Smooth muscle cell (in vitro differentiated cells): ENCODE measurements at regions not wholly inside any gene's neighbourhood (a gene's known extent, or its start where the extent isn't known, plus 50 kb on each side); places are given as distances from the start of the nearest gene placed in this dataset.
A peak's percentile ranks its signal among the peaks of the same experiment; 100 is the strongest.

ENCODE experiments used
- DNase-seq: peaks from one replicate; lab custom pipeline; 2025; ENCODE audit not compliant: unreplicated experiment; lab: John Stamatoyannopoulos, UW
- H2AFZ ChIP-seq: fragments of 200-600 bp; sonication (generic); 2 replicates; pipeline ENCODE4 v1.6.0; 2016; ENCODE audit warnings: antibody characterized with exemption, low read depth, mild to moderate bottlenecking
- H3F3A ChIP-seq: fragments of 200-600 bp; sonication (generic); 2 replicates; pipeline ENCODE4 v1.6.0; 2017; ENCODE audit warnings: antibody characterized with exemption, low read depth
- H3K27ac ChIP-seq: fragments of 200-600 bp; sonication (generic); 2 replicates; pipeline ENCODE4 v1.5.1; 2016; ENCODE audit warnings: low read depth, mild to moderate bottlenecking
- H3K27me3 ChIP-seq: fragments of 200-600 bp; sonication (generic); 2 replicates; pipeline ENCODE4 v1.6.1; 2016; ENCODE audit warnings: low read depth, mild to moderate bottlenecking
- H3K36me3 ChIP-seq: fragments of 200-600 bp; sonication (generic); 2 replicates; pipeline ENCODE4 v1.5.1; 2016; ENCODE audit warnings: low read depth
- H3K4me1 ChIP-seq: fragments of 200-600 bp; sonication (generic); 2 replicates; pipeline ENCODE4 v1.5.1; 2016; ENCODE audit warnings: low read depth
- H3K4me2 ChIP-seq: fragments of 200-600 bp; sonication (generic); 2 replicates; pipeline ENCODE4 v1.6.0; 2016; ENCODE audit warnings: mild to moderate bottlenecking
- H3K4me3 ChIP-seq: fragments of 200-600 bp; sonication (generic); 2 replicates; pipeline ENCODE4 v1.5.1; 2016; ENCODE audit warnings: mild to moderate bottlenecking
- H3K79me2 ChIP-seq: fragments of 200-600 bp; sonication (generic); 2 replicates; pipeline ENCODE4 v1.6.0; 2016; ENCODE audit warnings: low read depth, mild to moderate bottlenecking
- H3K9ac ChIP-seq: fragments of 200-600 bp; sonication (generic); 2 replicates; pipeline ENCODE4 v1.6.0; 2016; ENCODE audit warnings: low read depth
- H3K9me3 ChIP-seq: fragments of 200-600 bp; sonication (generic); replicated peaks from 2 replicates; pipeline ENCODE4 v1.5.1; 2016; ENCODE audit warnings: low read depth
- H4K20me1 ChIP-seq: fragments of 200-600 bp; sonication (generic); 2 replicates; pipeline ENCODE4 v1.6.0; 2016; ENCODE audit warnings: low read depth
- CTCF ChIP-seq: fragments of 200-600 bp; sonication (generic); IDR thresholded peaks from 2 replicates; pipeline ENCODE4 v1.5.1; 2017; ENCODE audit warnings: borderline replicate concordance, mild to moderate bottlenecking, antibody characterized with exemption; ENCODE audit not compliant: insufficient read depth, poor library complexity, severe bottlenecking
- WGBS: methylation state at CpG from one replicate; pipeline ENCODE4 v1.1.7; 2016; ENCODE audit warnings: low lambda C conversion rate; 5-methylcytosine and 5-hydroxymethylcytosine counted together

GRCh38 chr12:91810531-91811451, 334.9 kb downstream of the BTG1 start:
- Histone ChIP-seq H3K4me2 (no peak overlapping the region), H3K36me3 (no peaks in the 10 kb centered on the region), H2AFZ (no peak overlapping the region), H3K27me3 (no peaks in the 10 kb centered on the region), H3K4me1 (no peaks in the 10 kb centered on the region), H3K79me2 (no peaks in the 10 kb centered on the region), H4K20me1 (no peaks in the 10 kb centered on the region), H3F3A (no peaks in the 10 kb centered on the region), H3K27ac (no peak overlapping the region), H3K9me3 (no peaks in the 10 kb centered on the region), H3K4me3 (no peak overlapping the region), H3K9ac (no peak overlapping the region)
- no peak for DNase-seq
- no peak for TF ChIP-seq CTCF
- WGBS, result 91% methylated on average over 3 of the region's 3 CpGs

GRCh38 chr12:91810077-91810476, 335.6 kb downstream of the BTG1 start:
- Histone ChIP-seq H3K27ac (no peak overlapping the region), H3K4me2 (no peak overlapping the region), H3K4me3 (no peak overlapping the region), H3K9ac (no peak overlapping the region), H3F3A (no peaks in the 10 kb centered on the region), H3K4me1 (no peaks in the 10 kb centered on the region), H3K79me2 (no peaks in the 10 kb centered on the region), H2AFZ (no peak overlapping the region), H3K27me3 (no peaks in the 10 kb centered on the region), H3K9me3 (no peaks in the 10 kb centered on the region), H3K36me3 (no peaks in the 10 kb centered on the region), H4K20me1 (no peaks in the 10 kb centered on the region)
- no peak for DNase-seq
- 85% methylated on average over 1 of the region's 1 CpG for WGBS
- TF ChIP-seq CTCF, result no peak

GRCh38 chr12:91805031-91805430, 340.6 kb downstream of the BTG1 start:
- DNase-seq, result no peak
- Histone ChIP-seq H3K27me3 (no peaks in the 10 kb centered on the region), H3K9ac (no peak overlapping the region), H3K4me3 (no peak overlapping the region), H4K20me1 (no peaks in the 10 kb centered on the region), H3K4me1 (no peaks in the 10 kb centered on the region), H3K9me3 (no peaks in the 10 kb centered on the region), H3K27ac (peak overlapping the region; percentile 83), H3F3A (no peaks in the 10 kb centered on the region), H3K36me3 (no peaks in the 10 kb centered on the region), H3K4me2 (peak overlapping the region; percentile 30), H3K79me2 (no peaks in the 10 kb centered on the region), H2AFZ (no peak overlapping the region)
- WGBS, result 79% methylated on average over 5 of the region's 5 CpGs
- no peak for TF ChIP-seq CTCF

GRCh38 chr12:91804533-91804932, 341.1 kb downstream of the BTG1 start:
- DNase-seq, result no peak
- WGBS, result 79% methylated on average over 1 of the region's 1 CpG
- Histone ChIP-seq H3K9me3 (no peaks in the 10 kb centered on the region), H3K9ac (no peak overlapping the region), H2AFZ (no peak overlapping the region), H3K79me2 (no peaks in the 10 kb centered on the region), H4K20me1 (no peaks in the 10 kb centered on the region), H3K4me3 (no peak overlapping the region), H3K36me3 (no peaks in the 10 kb centered on the region), H3F3A (no peaks in the 10 kb centered on the region), H3K27me3 (no peaks in the 10 kb centered on the region), H3K27ac (peak overlapping the region; percentile 83), H3K4me1 (no peaks in the 10 kb centered on the region), H3K4me2 (peak overlapping the region; percentile 30)
- TF ChIP-seq CTCF, result no peak
